H1 (cell line): ENCODE measurements at regions not wholly inside any gene's neighbourhood (a gene's known extent, or its start where the extent isn't known, plus 50 kb on each side); places are given as distances from the start of the nearest gene placed in this dataset.

Experiments
- CHD1 ChIP-seq: IDR thresholded peaks from 2 replicates; pipeline ENCODE4 v1.6.1; 2012; ENCODE audit warnings: low read depth, low read length, improper control_type of control experiment
- CREB1 ChIP-seq: IDR thresholded peaks from 2 replicates; pipeline ENCODE4 v1.6.1; 2012; ENCODE audit warnings: inconsistent platforms
- EP300 ChIP-seq, 2 experiments: IDR thresholded peaks; 1 replicate in 1 of 2; 2 replicates in 1 of 2; pipeline ENCODE4 v1.6.1; 2011 to 2012; ENCODE audit warnings: low read depth in 2 of 2, low read length in 2 of 2, mild to moderate bottlenecking in 2 of 2, borderline replicate concordance in 1 of 2, inconsistent platforms in 1 of 2, moderate library complexity in 1 of 2
- EZH2 ChIP-seq: fragments of 200-600 bp; sonication (generic); IDR thresholded peaks from 2 replicates; pipeline ENCODE4 v1.7.1; 2012; ENCODE audit warnings: low read depth, mild to moderate bottlenecking, moderate library complexity, low read length, inconsistent platforms; ENCODE audit not compliant: severe bottlenecking
- GABPA ChIP-seq: IDR thresholded peaks from 2 replicates; pipeline ENCODE4 v1.6.1; 2011; ENCODE audit warnings: mild to moderate bottlenecking, low read length, moderate library complexity, borderline replicate concordance; ENCODE audit not compliant: insufficient read depth
- HDAC2 ChIP-seq, 2 experiments: fragments of 300-600 bp in 1 of 2; sonication (generic) in 1 of 2; IDR thresholded peaks; 2 replicates each; pipeline ENCODE4 v1.6.1; 2011 to 2012; ENCODE audit warnings: low read depth in 2 of 2, low read length in 2 of 2, mild to moderate bottlenecking in 2 of 2, moderate library complexity in 2 of 2, borderline replicate concordance in 1 of 2, inconsistent platforms in 1 of 2
- MAX ChIP-seq: IDR thresholded peaks from 2 replicates; pipeline ENCODE4 v1.6.1; 2012; ENCODE audit warnings: inconsistent platforms
- NRF1 ChIP-seq: IDR thresholded peaks from 2 replicates; pipeline ENCODE4 v1.6.1; 2011; ENCODE audit warnings: mild to moderate bottlenecking, low read depth, low read length, improper control_type of control experiment
- POLR2A ChIP-seq, 2 experiments: IDR thresholded peaks; 1 replicate in 1 of 2; 2 replicates in 1 of 2; pipeline ENCODE4 v1.6.1; 2011; ENCODE audit warnings: low read depth in 2 of 2, low read length in 2 of 2, mild to moderate bottlenecking in 2 of 2; ENCODE audit errors: control extremely low read depth in 1 of 2
- SIX5 ChIP-seq: IDR thresholded peaks from 2 replicates; pipeline ENCODE4 v1.6.1; 2011; ENCODE audit warnings: mild to moderate bottlenecking, low read depth, low read length
- USF2 ChIP-seq: IDR thresholded peaks from 2 replicates; pipeline ENCODE4 v1.6.1; 2011; ENCODE audit warnings: low read length, improper control_type of control experiment

GRCh38 chr6:117018771-117019170, 141.7 kb downstream of the RFX6 start:
- TF ChIP-seq GABPA (no peak), EP300 (IDR thresholded peaks at IDR 0.05; ENCODE audit: borderline replicate concordance in 1 of 2, low read depth in 2 of 2, low read length in 2 of 2) (no peak), HDAC2 (IDR thresholded peaks at IDR 0.05; ENCODE audit: borderline replicate concordance in 1 of 2, low read depth in 2 of 2, low read length in 2 of 2) (no peak), USF2 (no peak), CREB1 (no peak), CHD1 (no peak), NRF1 (no peak), POLR2A (IDR thresholded peaks at IDR 0.05; ENCODE audit: control extremely low read depth in 1 of 2, low read depth in 2 of 2, low read length in 2 of 2) (no peak), MAX (no peak), EZH2 (no peak), SIX5 (no peak)
